Epithelial cell of esophagus (primary cell): ENCODE measurements at regions not wholly inside any gene's neighbourhood (a gene's known extent, or its start where the extent isn't known, plus 50 kb on each side); places are given as distances from the start of the nearest gene placed in this dataset.
A peak's percentile ranks its signal among the peaks of the same experiment; 100 is the strongest.

Experiments
- DNase-seq: peaks from one replicate; pipeline ENCODE4 v3.0.0; 2010; ENCODE audit warnings: low read depth
- H3K4me3 ChIP-seq: 2 replicates; pipeline ENCODE4 v1.5.1; 2011; ENCODE audit warnings: mild to moderate bottlenecking, low read length, control low read depth
- CTCF ChIP-seq: IDR thresholded peaks from 2 replicates; pipeline ENCODE4 v1.5.1; 2011; ENCODE audit warnings: low read depth, mild to moderate bottlenecking, low read length, control low read depth, inconsistent platforms; ENCODE audit not compliant: insufficient read depth; ENCODE audit errors: missing control alignments

DNA sequence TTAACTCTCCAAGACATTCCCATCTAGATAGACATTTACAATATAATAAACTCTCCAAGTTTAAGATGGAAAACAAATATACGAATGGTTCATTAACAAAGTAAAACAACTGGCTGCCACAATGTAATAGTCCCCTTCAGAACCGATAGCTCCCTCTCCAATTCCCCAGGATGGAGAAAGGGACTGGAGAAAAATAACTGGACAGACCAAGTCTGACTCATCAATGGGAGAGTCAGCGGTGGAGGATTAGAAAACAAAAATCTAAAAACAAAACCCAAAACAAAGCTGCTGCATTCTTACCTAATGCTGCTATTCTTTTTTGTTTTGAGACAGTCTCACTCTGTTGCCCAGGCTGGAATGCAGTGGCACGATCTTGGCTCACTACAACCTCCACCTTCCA, 468.1 kb downstream of the SHQ1 start:
- DNase-seq = peak; percentile 49
- TF ChIP-seq CTCF = no peak
- no peak overlapping the region for H3K4me3 ChIP-seq

- H3K4me3 ChIP-seq = no peak overlapping the region
- no peak for TF ChIP-seq CTCF
- DNase-seq = peak; percentile 29
Measured at GRCh38 chr3:72379500-72380187, 468.6 kb downstream of the SHQ1 start.

- DNase-seq = no peak
- TF ChIP-seq CTCF = no peak
- H3K4me3 ChIP-seq = no peak overlapping the region
Measured at GRCh38 chr3:72378287-72378686, 470.0 kb downstream of the SHQ1 start.

DNA sequence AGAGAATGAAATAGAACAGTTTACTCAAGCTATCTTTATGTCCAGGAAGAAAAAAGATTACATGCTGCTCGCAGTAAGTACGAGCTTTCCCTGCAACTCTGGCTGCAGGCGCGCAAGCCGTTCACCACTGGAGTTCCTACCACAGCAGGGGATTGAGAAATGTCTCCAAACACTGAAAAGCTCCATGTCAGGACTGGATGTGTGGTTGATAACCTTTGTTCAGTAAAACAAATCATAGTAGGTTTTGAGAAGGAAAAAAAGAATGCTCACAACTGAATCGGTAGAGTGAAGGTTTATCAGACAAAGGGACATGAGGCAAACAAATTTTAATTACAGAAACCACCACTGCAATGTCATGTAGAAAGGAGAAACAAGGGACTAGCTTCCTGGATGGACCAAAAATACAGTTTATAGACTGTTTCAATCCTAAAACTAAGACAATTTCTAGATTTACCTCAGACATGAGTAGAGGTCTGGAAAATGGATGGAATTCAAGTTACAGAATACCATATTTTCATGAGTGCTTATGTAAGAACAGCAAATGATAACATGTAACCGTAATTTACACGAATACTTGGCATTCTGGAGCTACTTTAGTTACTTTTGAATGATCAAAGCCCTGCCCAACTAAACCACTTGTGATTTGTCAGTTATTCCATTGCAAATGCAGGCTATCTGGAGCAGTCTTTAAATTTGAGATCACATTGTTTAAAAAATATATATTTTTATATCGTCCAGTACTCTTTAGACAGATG, 471.1 kb downstream of the SHQ1 start:
- H3K4me3 ChIP-seq = no peak overlapping the region
- TF ChIP-seq CTCF = no peak
- no peak for DNase-seq

GRCh38 chr3:72375237-72376076, 472.8 kb downstream of the SHQ1 start:
- no peak for TF ChIP-seq CTCF
- no peak overlapping the region for H3K4me3 ChIP-seq
- no peak for DNase-seq

- no peak overlapping the region for H3K4me3 ChIP-seq
- TF ChIP-seq CTCF = no peak
- no peak for DNase-seq
Measured at GRCh38 chr3:72373139-72373538, 475.1 kb downstream of the SHQ1 start.
